ENCODE measurements at regions not wholly inside any gene's neighbourhood (a gene's known extent, or its start where the extent isn't known, plus 50 kb on each side); places are given as distances from the start of the nearest gene placed in this dataset.

DNA sequence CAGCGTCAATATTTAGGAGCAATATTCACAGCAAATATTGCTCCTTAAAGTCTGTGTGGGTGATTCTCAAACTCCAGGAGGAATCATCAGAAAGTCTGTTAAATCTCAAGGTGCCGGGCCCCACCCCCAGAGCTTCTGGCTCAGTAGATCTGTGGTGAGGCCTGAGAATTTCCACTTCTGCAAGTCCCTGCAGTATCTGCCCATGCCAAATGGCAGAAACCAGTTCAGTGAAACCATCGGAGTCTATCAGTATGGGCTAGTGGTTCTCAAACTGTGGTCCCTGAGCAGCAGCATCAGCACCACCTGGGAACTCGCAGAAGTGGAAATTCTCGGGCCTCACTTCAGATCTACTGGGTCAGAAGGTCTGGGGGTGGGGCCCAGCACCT lies 202.9 kb downstream of the SLC4A3 start:
- TF ChIP-seq, protein P1, sequence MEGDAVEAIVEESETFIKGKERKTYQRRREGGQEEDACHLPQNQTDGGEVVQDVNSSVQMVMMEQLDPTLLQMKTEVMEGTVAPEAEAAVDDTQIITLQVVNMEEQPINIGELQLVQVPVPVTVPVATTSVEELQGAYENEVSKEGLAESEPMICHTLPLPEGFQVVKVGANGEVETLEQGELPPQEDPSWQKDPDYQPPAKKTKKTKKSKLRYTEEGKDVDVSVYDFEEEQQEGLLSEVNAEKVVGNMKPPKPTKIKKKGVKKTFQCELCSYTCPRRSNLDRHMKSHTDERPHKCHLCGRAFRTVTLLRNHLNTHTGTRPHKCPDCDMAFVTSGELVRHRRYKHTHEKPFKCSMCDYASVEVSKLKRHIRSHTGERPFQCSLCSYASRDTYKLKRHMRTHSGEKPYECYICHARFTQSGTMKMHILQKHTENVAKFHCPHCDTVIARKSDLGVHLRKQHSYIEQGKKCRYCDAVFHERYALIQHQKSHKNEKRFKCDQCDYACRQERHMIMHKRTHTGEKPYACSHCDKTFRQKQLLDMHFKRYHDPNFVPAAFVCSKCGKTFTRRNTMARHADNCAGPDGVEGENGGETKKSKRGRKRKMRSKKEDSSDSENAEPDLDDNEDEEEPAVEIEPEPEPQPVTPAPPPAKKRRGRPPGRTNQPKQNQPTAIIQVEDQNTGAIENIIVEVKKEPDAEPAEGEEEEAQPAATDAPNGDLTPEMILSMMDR (conservative IDR thresholded peaks at IDR 0.05; ENCODE audit: low read depth, low read length): no peak
- no peak for TF ChIP-seq EZH2 (IDR thresholded peaks at IDR 0.05; ENCODE audit: low read length, unreplicated experiment)
- TF ChIP-seq EZH2phosphoT487 (IDR thresholded peaks at IDR 0.05; ENCODE audit: borderline replicate concordance, low read length): no peak
